BLaER1 (cell line): ENCODE measurements at regions not wholly inside any gene's neighbourhood (a gene's known extent, or its start where the extent isn't known, plus 50 kb on each side); places are given as distances from the start of the nearest gene placed in this dataset.
"Not testable (repeated sequence)": the region's sequence is repeated elsewhere in the genome, so short reads cannot be mapped to it uniquely, and the experiment has no call there.

Source experiments
- H3K27ac ChIP-seq: shearing (Covaris generic); formaldehyde crosslinking; 2 replicates; pipeline ENCODE4 v1.8.1; 2022
- H3K27me3 ChIP-seq: shearing (Covaris generic); formaldehyde crosslinking; 2 replicates; pipeline ENCODE4 v1.8.1; 2022
- H3K36me3 ChIP-seq: shearing (Covaris generic); formaldehyde crosslinking; 2 replicates; pipeline ENCODE4 v1.8.1; 2022
- H3K4me1 ChIP-seq: shearing (Covaris generic); formaldehyde crosslinking; 2 replicates; pipeline ENCODE4 v1.8.1; 2022
- H3K4me2 ChIP-seq: shearing (Covaris generic); formaldehyde crosslinking; 2 replicates; pipeline ENCODE4 v1.8.1; 2022
- H3K4me3 ChIP-seq: shearing (Covaris generic); formaldehyde crosslinking; 2 replicates; pipeline ENCODE4 v1.8.1; 2022
- H3K9ac ChIP-seq: shearing (Covaris generic); formaldehyde crosslinking; 2 replicates; pipeline ENCODE4 v1.8.1; 2022
- H3K9me3 ChIP-seq: shearing (Covaris generic); formaldehyde crosslinking; 2 replicates; pipeline ENCODE4 v1.8.1; 2022
- H4K20me1 ChIP-seq: shearing (Covaris generic); formaldehyde crosslinking; 2 replicates; pipeline ENCODE4 v1.8.1; 2022

GRCh38 chr1:146376708-146377496 is 148.1 kb upstream of the NOTCH2NLA start:
- not testable (repeated sequence) for H3K4me1 ChIP-seq, H3K36me3 ChIP-seq, H4K20me1 ChIP-seq, H3K9me3 ChIP-seq, H3K27me3 ChIP-seq
- Histone ChIP-seq H3K9ac (peak overlapping the region; percentile 74), H3K4me2 (peak overlapping the region; percentile 77), H3K27ac (peak overlapping the region; percentile 71), H3K4me3 (peak overlapping the region; percentile 63)

- H3K4me2 ChIP-seq, H3K27ac ChIP-seq: not testable (repeated sequence)
Measured at GRCh38 chr1:146376309-146376707, 147.5 kb upstream of the NOTCH2NLA start.

DNA sequence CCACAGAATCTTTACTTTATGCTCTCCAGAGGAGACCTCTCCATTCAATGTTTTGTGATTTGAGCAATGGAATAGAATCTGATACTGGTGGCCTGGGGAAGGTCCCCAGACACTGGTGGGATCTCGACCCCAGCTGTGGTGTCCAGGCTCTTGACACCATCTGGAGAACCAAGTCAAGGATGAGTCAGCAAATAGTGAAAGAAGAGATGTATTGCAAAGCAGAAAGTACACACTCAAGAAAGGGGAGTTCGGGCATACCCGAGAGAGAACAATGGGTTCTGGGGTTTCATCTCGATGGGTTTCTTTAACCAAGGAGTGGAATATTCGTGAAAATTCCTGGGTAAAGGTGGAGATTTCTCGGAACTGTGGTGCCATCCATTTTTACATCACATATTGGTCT is 146.3 kb upstream of the NOTCH2NLA start:
- not testable (repeated sequence) for H3K4me1 ChIP-seq, H4K20me1 ChIP-seq, H3K27ac ChIP-seq, H3K36me3 ChIP-seq, H3K27me3 ChIP-seq, H3K9ac ChIP-seq, H3K9me3 ChIP-seq, H3K4me3 ChIP-seq, H3K4me2 ChIP-seq

More at GRCh38 chr1:146376309-146376707, 147.5 kb upstream of the NOTCH2NLA start:
- not testable (repeated sequence) for H4K20me1 ChIP-seq, H3K4me3 ChIP-seq, H3K9ac ChIP-seq, H3K36me3 ChIP-seq, H3K27me3 ChIP-seq, H3K4me1 ChIP-seq, H3K9me3 ChIP-seq

DNA sequence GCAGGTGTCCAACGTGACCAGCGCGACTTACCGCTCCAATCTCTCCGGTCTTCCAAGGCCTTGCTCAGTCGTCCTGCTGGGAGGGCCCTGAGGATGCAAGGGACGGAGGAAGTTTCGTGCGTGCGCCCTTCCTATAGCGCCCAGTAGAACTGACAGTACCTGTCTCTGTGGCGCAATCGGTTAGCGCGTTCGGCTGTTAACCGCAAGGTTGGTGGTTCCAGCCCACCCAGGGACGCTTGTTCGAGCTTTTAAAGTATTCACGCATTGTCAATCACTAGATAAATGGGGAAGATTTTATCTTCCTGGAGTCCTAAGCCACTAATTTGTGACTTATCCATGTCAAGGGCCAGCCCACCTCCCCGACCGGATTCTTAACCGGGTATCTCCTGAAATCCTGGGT is 141.1 kb upstream of the NOTCH2NLA start:
- peak overlapping the region; percentile 54 for H3K4me3 ChIP-seq
- not testable (repeated sequence) for H3K9ac ChIP-seq, H3K27ac ChIP-seq, H3K36me3 ChIP-seq, H3K9me3 ChIP-seq, H4K20me1 ChIP-seq, H3K4me1 ChIP-seq, H3K27me3 ChIP-seq
- H3K4me2 ChIP-seq, result peak overlapping the region; percentile 48

GRCh38 chr1:146355373-146355772 is 126.6 kb upstream of the NOTCH2NLA start:
- H3K36me3 ChIP-seq, H3K4me1 ChIP-seq, H3K27ac ChIP-seq, H3K27me3 ChIP-seq, H3K4me3 ChIP-seq, H3K9me3 ChIP-seq, H3K4me2 ChIP-seq, H4K20me1 ChIP-seq, H3K9ac ChIP-seq: not testable (repeated sequence)

GRCh38 chr1:146326863-146327262 is 98.0 kb upstream of the NOTCH2NLA start:
- not testable (repeated sequence) for H3K4me2 ChIP-seq, H3K9ac ChIP-seq, H3K4me1 ChIP-seq, H3K36me3 ChIP-seq, H3K27me3 ChIP-seq, H3K27ac ChIP-seq, H4K20me1 ChIP-seq, H3K9me3 ChIP-seq, H3K4me3 ChIP-seq

- H4K20me1 ChIP-seq, H3K4me3 ChIP-seq, H3K27me3 ChIP-seq, H3K36me3 ChIP-seq, H3K9ac ChIP-seq, H3K27ac ChIP-seq, H3K9me3 ChIP-seq, H3K4me2 ChIP-seq, H3K4me1 ChIP-seq: not testable (repeated sequence)
Measured at GRCh38 chr1:146324463-146324862, 95.6 kb upstream of the NOTCH2NLA start.

DNA sequence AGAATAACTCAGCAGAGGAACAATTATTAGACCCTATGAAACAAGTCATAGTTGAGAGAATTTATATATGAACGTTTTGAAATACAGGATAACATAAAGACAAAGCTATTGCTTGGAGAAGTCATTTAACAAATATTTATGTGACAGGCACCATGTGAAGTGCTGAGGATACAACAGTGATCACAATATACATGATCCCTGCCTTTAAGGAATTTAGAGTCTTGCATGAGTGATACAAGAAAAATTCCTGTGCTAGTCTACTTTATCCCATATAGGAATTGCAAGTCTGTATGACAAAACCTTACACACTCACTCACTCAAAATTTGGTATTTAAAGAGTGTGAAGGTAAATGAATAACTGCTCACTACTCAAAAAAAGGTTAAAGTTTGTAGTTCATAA is 94.5 kb upstream of the NOTCH2NLA start:
- H3K36me3 ChIP-seq, H4K20me1 ChIP-seq, H3K9me3 ChIP-seq, H3K4me1 ChIP-seq, H3K27me3 ChIP-seq, H3K27ac ChIP-seq, H3K4me3 ChIP-seq, H3K9ac ChIP-seq, H3K4me2 ChIP-seq: not testable (repeated sequence)

DNA sequence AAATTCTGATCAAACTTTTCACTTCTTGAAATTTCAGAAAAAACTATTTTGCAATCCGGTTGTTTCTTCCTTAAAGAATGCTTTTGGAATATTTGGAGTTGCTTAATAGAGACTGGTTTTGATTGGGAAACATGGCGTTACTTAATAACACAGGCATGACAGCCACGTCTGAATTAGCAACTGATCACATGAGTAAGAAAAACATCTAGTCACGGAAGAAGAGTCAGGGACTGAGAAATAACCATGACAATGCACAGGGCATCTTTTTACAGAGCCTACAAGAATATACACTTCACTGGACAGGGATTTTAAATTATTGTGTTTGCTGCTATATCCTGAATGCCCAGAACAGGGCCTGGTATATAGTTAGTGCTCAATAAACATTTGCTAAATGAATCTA is 94.1 kb upstream of the NOTCH2NLA start:
- H3K9ac ChIP-seq, H3K4me2 ChIP-seq, H3K4me1 ChIP-seq, H3K27ac ChIP-seq, H4K20me1 ChIP-seq, H3K27me3 ChIP-seq, H3K36me3 ChIP-seq, H3K4me3 ChIP-seq, H3K9me3 ChIP-seq: not testable (repeated sequence)

- H3K4me1 ChIP-seq, H3K4me2 ChIP-seq, H3K9me3 ChIP-seq, H3K4me3 ChIP-seq, H4K20me1 ChIP-seq, H3K27me3 ChIP-seq, H3K9ac ChIP-seq, H3K27ac ChIP-seq, H3K36me3 ChIP-seq: not testable (repeated sequence)
Measured at GRCh38 chr1:146318715-146319114, 89.9 kb upstream of the NOTCH2NLA start.

GRCh38 chr1:146317785-146318184 is 89.0 kb upstream of the NOTCH2NLA start:
- not testable (repeated sequence) for H3K36me3 ChIP-seq, H3K4me2 ChIP-seq, H3K9me3 ChIP-seq

DNA sequence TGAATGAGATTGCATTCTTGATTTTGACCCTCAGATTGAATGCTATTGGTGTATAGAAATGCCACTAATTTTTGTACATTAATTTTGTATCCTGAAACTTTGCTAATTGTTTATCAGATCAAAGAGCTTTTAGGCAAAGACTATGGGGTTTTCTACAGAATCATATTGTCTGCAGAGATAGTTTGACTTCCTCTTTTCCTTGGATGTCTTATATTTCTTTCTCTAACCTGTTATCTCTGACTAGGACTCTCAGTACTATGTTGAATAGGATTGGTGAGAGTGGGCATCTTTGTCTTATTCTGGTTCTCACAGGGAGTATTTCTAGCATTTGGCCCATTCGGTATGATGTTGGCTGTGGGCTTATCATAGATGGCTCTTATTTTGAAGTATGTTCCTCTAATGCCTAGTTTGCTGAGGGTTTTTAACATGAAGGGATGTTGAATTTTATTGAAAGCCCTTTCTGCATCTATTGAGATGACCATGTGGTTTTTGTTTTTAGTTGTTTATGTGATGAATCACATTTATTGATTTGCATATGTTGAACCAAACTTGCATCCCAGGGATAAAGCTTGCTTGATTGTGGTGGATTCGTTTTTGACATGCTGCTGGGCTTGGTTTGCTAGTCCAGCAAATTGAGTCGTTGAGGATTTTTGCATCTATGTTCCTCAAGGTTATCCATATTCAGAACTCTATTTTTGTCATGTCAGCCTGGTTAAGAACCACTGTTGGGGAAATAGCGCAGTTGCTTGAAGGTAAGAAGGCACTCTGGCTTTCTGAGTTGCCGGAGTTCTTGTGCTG is 85.8 kb upstream of the NOTCH2NLA start:
- not testable (repeated sequence) for H3K4me1 ChIP-seq, H4K20me1 ChIP-seq, H3K9me3 ChIP-seq, H3K36me3 ChIP-seq, H3K4me2 ChIP-seq, H3K9ac ChIP-seq, H3K4me3 ChIP-seq, H3K27me3 ChIP-seq, H3K27ac ChIP-seq

More at GRCh38 chr1:146317785-146318184, 89.0 kb upstream of the NOTCH2NLA start:
- H3K27me3 ChIP-seq, H3K9ac ChIP-seq, H4K20me1 ChIP-seq, H3K27ac ChIP-seq, H3K4me1 ChIP-seq, H3K4me3 ChIP-seq: not testable (repeated sequence)

- H3K9me3 ChIP-seq, H3K4me3 ChIP-seq, H3K4me1 ChIP-seq, H3K27ac ChIP-seq, H4K20me1 ChIP-seq, H3K36me3 ChIP-seq, H3K27me3 ChIP-seq, H3K9ac ChIP-seq, H3K4me2 ChIP-seq: not testable (repeated sequence)
Measured at GRCh38 chr1:146310579-146310978, 81.8 kb upstream of the NOTCH2NLA start.

GRCh38 chr1:146309427-146309826 is 80.6 kb upstream of the NOTCH2NLA start:
- H3K36me3 ChIP-seq, H3K4me2 ChIP-seq, H3K9me3 ChIP-seq, H4K20me1 ChIP-seq, H3K27me3 ChIP-seq, H3K4me1 ChIP-seq, H3K9ac ChIP-seq, H3K4me3 ChIP-seq, H3K27ac ChIP-seq: not testable (repeated sequence)

- not testable (repeated sequence) for H3K27ac ChIP-seq, H3K9ac ChIP-seq, H3K36me3 ChIP-seq, H3K27me3 ChIP-seq, H3K4me3 ChIP-seq, H3K4me2 ChIP-seq, H3K4me1 ChIP-seq, H3K9me3 ChIP-seq, H4K20me1 ChIP-seq
Measured at GRCh38 chr1:146308892-146309291, 80.1 kb upstream of the NOTCH2NLA start.
